Muscle layer of colon (tissue), 2 donors: ENCODE measurements at regions not wholly inside any gene's neighbourhood (a gene's known extent, or its start where the extent isn't known, plus 50 kb on each side); places are given as distances from the start of the nearest gene placed in this dataset.

Experiments used
- H3K27ac ChIP-seq: one replicate; pipeline ENCODE4 v1.7.0; 2013; ENCODE audit warnings: low read depth, mild to moderate bottlenecking, low read length, moderate library complexity
- H3K27me3 ChIP-seq, 2 donors: one replicate each; pipeline ENCODE4 v1.7.0; 2013; ENCODE audit warnings: low read length in 2 of 2, mild to moderate bottlenecking in 2 of 2; ENCODE audit not compliant: insufficient read depth in 2 of 2, control insufficient read depth in 1 of 2
- H3K36me3 ChIP-seq: one replicate; pipeline ENCODE4 v1.7.0; 2013; ENCODE audit warnings: mild to moderate bottlenecking, low read length; ENCODE audit not compliant: insufficient read depth
- H3K4me1 ChIP-seq: one replicate; pipeline ENCODE4 v1.7.0; 2013; ENCODE audit warnings: mild to moderate bottlenecking, low read length; ENCODE audit not compliant: insufficient read depth
- H3K4me3 ChIP-seq, 2 donors: one replicate each; pipeline ENCODE4 v1.7.0; 2013; ENCODE audit warnings: low read length in 2 of 2, low read depth in 1 of 2, mild to moderate bottlenecking in 1 of 2, moderate library complexity in 1 of 2
- H3K9ac ChIP-seq: one replicate; pipeline ENCODE4 v1.7.0; 2013; ENCODE audit warnings: low read length
- H3K9me3 ChIP-seq: one replicate; pipeline ENCODE4 v1.7.0; 2013; ENCODE audit warnings: mild to moderate bottlenecking, low read length
- donor health status: abdominal sarcoma.
- donor health status: Adenocarcinoma of cecum.

DNA sequence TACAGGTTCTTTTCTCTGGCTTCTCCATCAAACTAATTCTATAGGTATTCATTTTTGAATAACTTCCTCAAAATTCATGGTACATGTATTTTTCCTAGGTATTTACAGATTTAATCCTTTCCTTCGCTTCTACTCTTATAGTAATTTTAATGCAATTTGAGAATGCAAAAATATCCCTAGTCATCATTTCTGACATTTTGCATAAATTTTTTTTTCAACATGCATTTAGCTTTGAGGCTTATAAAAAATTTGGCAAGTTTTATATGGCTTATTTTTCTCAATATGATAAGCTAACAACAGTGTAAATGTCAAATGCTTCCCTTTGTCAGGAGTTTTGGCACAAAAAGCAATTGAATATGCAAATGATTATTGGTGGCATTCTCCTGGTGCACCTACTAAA lies 872.6 kb downstream of the FLRT2 start:
- no peaks in the 10 kb centered on the region for H3K36me3 ChIP-seq
- H3K27ac ChIP-seq: no peak overlapping the region
- no peak overlapping the region for H3K4me3 ChIP-seq
- H3K27me3 ChIP-seq: no peaks in the 10 kb centered on the region
- no peak overlapping the region for H3K9ac ChIP-seq
- no peaks in the 10 kb centered on the region for H3K9me3 ChIP-seq
- H3K4me1 ChIP-seq: no peaks in the 10 kb centered on the region

DNA sequence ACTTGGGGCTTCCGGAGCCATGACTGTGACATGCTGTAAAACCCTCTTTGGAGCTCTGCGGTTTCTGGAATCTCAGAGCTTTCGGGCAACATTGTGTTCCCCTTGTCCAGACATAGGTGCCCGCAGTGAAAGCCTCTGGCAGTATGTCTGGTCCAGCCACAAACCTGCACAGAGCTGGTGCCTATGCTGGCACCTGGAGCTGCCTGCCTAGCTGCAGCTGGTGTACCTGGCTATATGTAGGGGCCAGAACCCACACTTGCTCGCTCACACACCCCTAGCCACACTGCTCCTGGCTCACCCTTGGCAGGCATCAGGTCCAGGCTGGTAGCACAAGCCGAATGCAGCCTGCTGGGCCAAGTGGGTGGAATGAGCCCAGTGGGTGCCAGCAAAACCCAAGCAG lies 861.1 kb downstream of the FLRT2 start:
- Histone ChIP-seq H3K27ac (no peak overlapping the region), H3K36me3 (no peaks in the 10 kb centered on the region), H3K9ac (no peak overlapping the region), H3K27me3 (no peaks in the 10 kb centered on the region), H3K9me3 (no peaks in the 10 kb centered on the region), H3K4me3 (no peak overlapping the region), H3K4me1 (no peaks in the 10 kb centered on the region)

DNA sequence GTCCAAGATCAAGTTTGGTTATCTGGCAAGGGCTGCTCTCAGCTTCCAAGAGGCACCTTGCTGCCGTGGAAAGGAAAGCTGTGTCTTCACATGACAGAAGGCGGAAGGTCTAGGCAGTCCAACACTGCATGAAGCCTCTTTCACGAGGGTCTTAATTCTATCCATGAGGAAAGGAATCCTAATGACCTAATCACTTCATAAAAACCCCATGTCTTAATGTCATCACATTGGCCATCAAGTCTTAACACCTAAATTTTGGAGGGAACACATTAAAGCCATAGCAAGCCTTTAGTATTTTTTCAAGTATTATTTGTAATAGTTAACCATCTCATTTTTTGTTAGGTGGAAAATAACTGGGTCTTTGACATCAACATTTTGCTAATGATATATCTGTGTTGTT lies 858.3 kb downstream of the FLRT2 start:
- H3K9me3 ChIP-seq: no peaks in the 10 kb centered on the region
- H3K9ac ChIP-seq: no peak overlapping the region
- no peak overlapping the region for H3K4me3 ChIP-seq
- H3K4me1 ChIP-seq: no peaks in the 10 kb centered on the region
- H3K36me3 ChIP-seq: no peaks in the 10 kb centered on the region
- no peaks in the 10 kb centered on the region for H3K27me3 ChIP-seq
- H3K27ac ChIP-seq: no peak overlapping the region

DNA sequence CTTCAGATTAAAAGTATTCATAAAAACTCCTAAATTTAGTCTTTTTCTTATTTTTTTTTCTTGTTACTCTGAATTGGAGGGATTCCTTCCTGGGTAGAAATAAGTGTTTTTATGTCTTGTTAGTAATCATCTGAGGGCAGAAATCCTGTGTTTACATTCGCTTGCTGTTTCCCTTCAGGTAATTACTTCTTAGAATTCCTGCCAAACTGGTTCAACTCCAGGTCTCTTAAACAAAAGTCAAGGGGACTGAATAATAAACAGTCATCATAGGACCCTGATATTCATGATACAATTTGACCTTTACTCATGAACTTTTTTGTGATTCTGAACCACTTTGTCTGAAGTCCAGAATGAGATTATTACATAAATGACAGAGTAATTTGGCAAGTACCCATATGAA lies 843.9 kb downstream of the FLRT2 start:
- no peaks in the 10 kb centered on the region for H3K9me3 ChIP-seq
- no peaks in the 10 kb centered on the region for H3K36me3 ChIP-seq
- H3K9ac ChIP-seq: no peak overlapping the region
- H3K4me3 ChIP-seq: no peak overlapping the region
- no peaks in the 10 kb centered on the region for H3K4me1 ChIP-seq
- H3K27me3 ChIP-seq: no peaks in the 10 kb centered on the region
- no peak overlapping the region for H3K27ac ChIP-seq

DNA sequence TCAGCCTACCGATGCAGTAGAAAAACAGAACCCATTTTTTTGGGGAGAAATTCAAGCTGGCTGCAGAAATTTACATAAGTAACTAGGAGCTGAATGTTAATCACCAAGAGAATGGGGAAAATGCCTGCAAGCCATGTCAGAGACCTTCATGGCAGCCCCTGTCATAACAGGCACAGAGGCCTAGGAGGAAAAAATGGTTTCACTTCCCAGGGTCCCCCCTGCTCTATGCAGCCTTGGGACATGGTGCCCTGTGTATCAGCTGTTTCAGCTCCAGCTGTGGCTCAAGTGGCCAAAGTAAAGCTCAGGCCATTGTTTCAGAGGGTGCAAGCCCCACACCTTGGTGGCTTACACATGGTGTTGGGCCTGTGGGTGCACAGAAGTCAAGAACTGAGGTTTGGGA lies 842.5 kb downstream of the FLRT2 start:
- H3K4me3 ChIP-seq: no peak overlapping the region
- no peaks in the 10 kb centered on the region for H3K36me3 ChIP-seq
- H3K9me3 ChIP-seq: no peaks in the 10 kb centered on the region
- no peaks in the 10 kb centered on the region for H3K27me3 ChIP-seq
- H3K9ac ChIP-seq: no peak overlapping the region
- H3K4me1 ChIP-seq: no peaks in the 10 kb centered on the region
- no peak overlapping the region for H3K27ac ChIP-seq

DNA sequence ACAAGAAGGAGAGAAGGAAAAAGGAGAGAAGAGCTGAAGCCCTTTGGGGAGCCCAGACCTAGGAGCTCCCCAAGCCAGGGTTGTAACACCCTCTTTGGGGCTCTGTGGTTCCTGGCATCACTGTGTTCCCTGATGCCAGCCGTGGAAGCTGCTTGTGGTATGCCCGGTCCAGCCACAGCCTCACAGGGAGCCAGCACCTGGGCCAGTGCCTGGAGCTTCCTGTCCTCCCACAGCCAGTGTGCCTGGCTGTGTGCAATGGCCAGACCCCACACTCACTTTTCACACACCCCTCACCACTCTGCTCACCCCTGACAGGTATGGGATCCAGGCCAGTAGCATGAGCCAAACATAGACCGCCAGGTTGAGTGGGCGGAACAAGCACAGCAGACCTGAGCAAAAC lies 834.7 kb downstream of the FLRT2 start:
- no peaks in the 10 kb centered on the region for H3K27me3 ChIP-seq
- H3K9me3 ChIP-seq: no peaks in the 10 kb centered on the region
- H3K9ac ChIP-seq: no peak overlapping the region
- no peaks in the 10 kb centered on the region for H3K36me3 ChIP-seq
- H3K4me1 ChIP-seq: no peaks in the 10 kb centered on the region
- H3K27ac ChIP-seq: no peak overlapping the region
- no peak overlapping the region for H3K4me3 ChIP-seq

DNA sequence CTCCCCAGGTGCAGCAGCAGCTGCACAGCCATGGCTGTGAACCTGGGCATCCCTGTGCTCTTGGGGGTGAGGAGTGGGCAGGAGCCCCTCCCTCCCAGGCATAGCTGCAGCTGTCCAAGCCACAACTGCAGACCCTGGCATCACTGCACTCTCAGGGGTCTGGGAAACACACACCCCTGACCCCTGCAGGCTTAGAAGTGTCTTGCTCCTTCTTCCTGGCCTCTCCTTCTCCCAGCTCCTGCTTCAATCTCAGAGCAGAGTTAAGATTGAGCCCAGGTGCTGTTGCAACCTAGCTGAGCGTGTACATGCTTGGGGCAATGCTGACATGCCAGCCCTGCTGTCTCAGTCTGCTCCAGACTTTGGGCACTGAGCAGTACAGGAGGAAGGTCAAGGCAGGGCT lies 833.6 kb downstream of the FLRT2 start:
- Histone ChIP-seq H3K9ac (no peak overlapping the region), H3K27me3 (no peaks in the 10 kb centered on the region), H3K4me3 (no peak overlapping the region), H3K9me3 (no peaks in the 10 kb centered on the region), H3K27ac (no peak overlapping the region), H3K36me3 (no peaks in the 10 kb centered on the region), H3K4me1 (no peaks in the 10 kb centered on the region)

DNA sequence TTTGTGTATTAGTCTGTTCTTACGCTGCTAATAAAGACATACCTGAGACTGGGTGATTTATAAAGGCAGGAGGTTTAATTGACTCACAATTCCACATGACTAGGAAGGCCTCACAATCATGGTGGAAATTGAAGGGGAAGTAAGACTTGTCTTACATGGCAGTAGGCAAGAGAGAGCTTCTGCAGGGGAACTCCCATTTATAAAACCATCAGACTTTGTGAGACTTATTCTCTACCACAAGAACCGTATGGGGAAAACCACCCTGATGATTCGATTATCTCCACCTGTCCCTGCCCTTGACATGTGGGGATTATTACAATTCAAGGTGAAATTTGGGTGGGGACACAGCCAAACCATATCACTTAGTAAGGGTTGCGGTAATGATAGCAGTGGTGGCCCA lies 833.1 kb downstream of the FLRT2 start:
- H3K9me3 ChIP-seq: no peaks in the 10 kb centered on the region
- H3K4me1 ChIP-seq: no peaks in the 10 kb centered on the region
- H3K27ac ChIP-seq: no peak overlapping the region
- no peak overlapping the region for H3K4me3 ChIP-seq
- no peaks in the 10 kb centered on the region for H3K36me3 ChIP-seq
- H3K9ac ChIP-seq: no peak overlapping the region
- H3K27me3 ChIP-seq: no peaks in the 10 kb centered on the region

DNA sequence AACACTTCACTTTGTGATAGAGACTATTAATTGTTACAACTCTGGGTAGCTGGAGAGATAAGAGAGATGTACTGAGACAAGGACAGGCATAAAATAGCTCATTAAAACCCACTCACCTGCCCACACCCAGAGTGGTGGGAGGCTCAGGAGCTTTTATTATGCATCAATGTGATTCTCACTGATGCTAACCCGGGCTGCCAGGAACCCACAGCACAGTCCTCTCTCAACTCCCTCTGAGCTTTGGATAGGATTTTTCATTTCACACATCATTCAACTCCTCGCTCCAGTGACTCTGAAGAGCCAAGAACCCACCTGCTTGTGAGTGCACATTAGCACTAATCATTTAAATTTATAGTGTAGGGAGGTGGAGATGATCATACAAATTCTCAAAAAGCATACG lies 827.9 kb downstream of the FLRT2 start:
- H3K9me3 ChIP-seq: no peaks in the 10 kb centered on the region
- no peak overlapping the region for H3K9ac ChIP-seq
- H3K4me1 ChIP-seq: no peaks in the 10 kb centered on the region
- H3K36me3 ChIP-seq: no peaks in the 10 kb centered on the region
- no peak overlapping the region for H3K4me3 ChIP-seq
- H3K27ac ChIP-seq: no peak overlapping the region
- H3K27me3 ChIP-seq: no peaks in the 10 kb centered on the region

DNA sequence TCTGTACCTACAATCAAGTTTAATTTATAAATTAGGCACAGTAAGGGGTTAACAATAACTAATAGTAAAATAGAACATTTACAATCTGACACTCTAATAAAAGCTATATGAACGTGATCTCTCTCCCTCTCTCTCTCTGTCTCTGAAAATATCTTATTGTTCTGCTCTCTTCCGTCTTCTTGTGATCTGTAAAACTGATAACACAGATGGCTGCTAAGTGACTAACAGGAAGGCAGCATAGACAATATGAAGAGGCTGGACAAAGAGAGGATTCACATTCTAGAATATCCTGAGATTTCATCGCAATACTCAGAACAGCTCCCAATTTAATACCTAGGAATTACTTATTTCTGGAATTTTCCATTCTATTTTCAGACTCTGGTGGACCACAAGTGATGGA lies 827.2 kb downstream of the FLRT2 start:
- no peaks in the 10 kb centered on the region for H3K36me3 ChIP-seq
- H3K4me3 ChIP-seq: no peak overlapping the region
- H3K9ac ChIP-seq: no peak overlapping the region
- no peaks in the 10 kb centered on the region for H3K27me3 ChIP-seq
- no peaks in the 10 kb centered on the region for H3K9me3 ChIP-seq
- no peaks in the 10 kb centered on the region for H3K4me1 ChIP-seq
- H3K27ac ChIP-seq: no peak overlapping the region

DNA sequence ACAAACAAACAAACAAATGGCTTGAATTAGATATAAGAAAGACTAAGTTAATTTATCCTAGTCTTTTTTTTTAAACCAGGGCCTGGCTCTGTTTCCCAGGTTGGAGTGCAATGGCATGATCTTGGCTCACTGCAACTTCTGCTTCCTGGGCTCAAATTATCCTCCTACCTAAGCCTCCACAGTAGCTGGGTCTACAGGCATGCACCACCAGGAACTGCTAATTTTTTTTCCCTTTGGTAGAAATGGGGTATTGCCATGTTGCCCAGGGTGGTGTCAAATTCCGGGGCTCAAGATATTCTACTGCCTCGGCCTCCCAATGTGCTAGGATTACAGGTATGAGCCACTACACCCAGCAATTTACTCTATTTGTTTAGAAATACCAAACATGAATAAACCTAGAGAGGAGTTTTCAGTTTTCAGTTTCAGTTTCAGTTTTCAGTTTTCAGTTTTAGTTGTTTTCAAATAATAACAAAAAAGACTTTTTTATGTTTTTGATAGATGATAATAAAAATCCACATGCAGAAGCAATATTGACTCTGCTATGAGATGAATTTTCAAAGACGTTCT lies 817.0 kb downstream of the FLRT2 start:
- no peaks in the 10 kb centered on the region for H3K9me3 ChIP-seq
- no peaks in the 10 kb centered on the region for H3K4me1 ChIP-seq
- no peaks in the 10 kb centered on the region for H3K36me3 ChIP-seq
- H3K9ac ChIP-seq: no peak overlapping the region
- H3K27me3 ChIP-seq: no peaks in the 10 kb centered on the region
- no peak overlapping the region for H3K4me3 ChIP-seq
- no peak overlapping the region for H3K27ac ChIP-seq

DNA sequence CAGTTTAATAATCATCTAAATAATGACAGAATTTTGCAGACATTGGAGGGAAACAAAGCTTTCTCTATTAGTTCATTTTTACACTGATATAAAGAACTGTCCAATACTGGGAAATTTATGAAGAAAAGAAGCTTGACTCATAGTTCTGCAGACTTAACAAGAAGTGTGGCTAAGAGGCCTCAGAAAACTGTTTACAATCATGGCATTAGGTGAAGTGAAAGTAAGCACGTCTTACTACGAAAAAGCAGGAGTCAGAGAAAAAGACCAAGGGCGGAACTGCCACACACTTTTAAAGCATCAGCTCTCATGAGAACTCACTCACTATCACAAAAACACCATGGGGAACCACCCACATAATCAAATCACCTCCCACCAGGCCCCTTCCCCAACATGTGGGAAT lies 804.4 kb downstream of the FLRT2 start:
- H3K9ac ChIP-seq: no peak overlapping the region
- no peak overlapping the region for H3K27ac ChIP-seq
- no peaks in the 10 kb centered on the region for H3K4me1 ChIP-seq
- no peaks in the 10 kb centered on the region for H3K36me3 ChIP-seq
- H3K4me3 ChIP-seq: no peak overlapping the region
- H3K9me3 ChIP-seq: no peaks in the 10 kb centered on the region
- no peaks in the 10 kb centered on the region for H3K27me3 ChIP-seq
